ENCODE measurements at regions not wholly inside any gene's neighbourhood (a gene's known extent, or its start where the extent isn't known, plus 50 kb on each side); places are given as distances from the start of the nearest gene placed in this dataset.

- 33% methylated on average over 1 of the region's 10 CpGs; no CpG with 5 or more reads in 1 of the 2 experiments for WGBS, 2 experiments (ENCODE audit: extremely low coverage in 2 of 2, insufficient read length in 1 of 2)
- H3K4me2 ChIP-seq (ENCODE audit: low read depth, low read length): no peak overlapping the region
- peak overlapping the region; percentile 76 for H2AFZ ChIP-seq (replicated peaks; ENCODE audit: low read length, poor library complexity)
Observed at GRCh38 chr21:26732432-26733221, 112.6 kb downstream of the ADAMTS1 start.

More at GRCh38 chr21:26732432-26733221, 112.6 kb downstream of the ADAMTS1 start:
- H3K23ac ChIP-seq (ENCODE audit: low read depth, low read length): no peak overlapping the region
- H3K36me3 ChIP-seq (ENCODE audit: control insufficient read depth, insufficient read depth, low read length): no peaks in the 10 kb centered on the region
- ATAC-seq (ENCODE audit: low read depth) (peak; percentile 93), DNase-seq (peak; percentile 57)
- H3K9me3 ChIP-seq (ENCODE audit: control insufficient read depth, insufficient read depth, low read length): no peaks in the 10 kb centered on the region
- in situ Hi-C loops (cut with MboI; ENCODE audit: low sequenced_read_pairs): no loop called here
- intact Hi-C loops (cut with micrococcal nuclease): no loop called here
- no peaks in the 10 kb centered on the region for H3K9me1 ChIP-seq (ENCODE audit: insufficient read depth, low read length)
- H3K27me3 ChIP-seq (ENCODE audit: control insufficient read depth, insufficient read depth, low read length): peaks cover 7% of the 10 kb centered on the region
- H3K27ac ChIP-seq (ENCODE audit: insufficient read depth, low read length): no peak overlapping the region
- no peak overlapping the region for H2BK5ac ChIP-seq (ENCODE audit: low read depth, low read length, poor library complexity, severe bottlenecking)
- H2AK9ac ChIP-seq (replicated peaks; ENCODE audit: low read depth, low read length, poor library complexity): no peak overlapping the region
- POLR2A ChIA-PET (ENCODE audit: unreplicated experiment): no interaction called here
- no peak overlapping the region for H4K8ac ChIP-seq (ENCODE audit: low read depth in 2 of 2, low read length in 2 of 2)
- dilution Hi-C loops (cut with HindIII; ENCODE audit: low sequenced_read_pairs, unreplicated experiment): no loop called here
- no peaks in the 10 kb centered on the region for H4K20me1 ChIP-seq (ENCODE audit: insufficient read depth, low read length)
- no peak overlapping the region for H3K18ac ChIP-seq (ENCODE audit: low read depth, low read length)
- H2AK5ac ChIP-seq (ENCODE audit: low read depth, low read length): peak overlapping the region; percentile 31; the same call in 1 of the 2 replicates
- H4K91ac ChIP-seq (ENCODE audit: insufficient read depth, low read depth, low read length): no peak overlapping the region
- no peaks in the 10 kb centered on the region for H3K4me1 ChIP-seq (ENCODE audit: control insufficient read depth, insufficient read depth, low read length)
- BruUV-seq (replicated peaks): no TSS peak
- H2BK15ac ChIP-seq (ENCODE audit: low read depth, low read length): no peak overlapping the region
- H2BK20ac ChIP-seq (ENCODE audit: low read depth, low read length): no peak overlapping the region
- no peak overlapping the region for H3K4ac ChIP-seq (ENCODE audit: low read depth, low read length)
- H3K9ac ChIP-seq (ENCODE audit: low read depth, low read length): no peak overlapping the region
- no peaks in the 10 kb centered on the region for H3K79me1 ChIP-seq (ENCODE audit: low read depth in 1 of 2, low read length in 2 of 2)
- CTCF ChIA-PET: interaction anchor here (0.5 to 1.3 kb wide), 3 partner anchors 16 to 25 kb away, joined by 3 read pairs; no protein-coding TSS in a partner anchor
- no peak overlapping the region for H3K56ac ChIP-seq (ENCODE audit: extremely low read depth, insufficient read depth, low read length)
- H3K14ac ChIP-seq (replicated peaks; ENCODE audit: low read depth, low read length): no peak overlapping the region
- no peak overlapping the region for H4K5ac ChIP-seq (ENCODE audit: low read depth, low read length)
- no peak overlapping the region for H2BK120ac ChIP-seq (ENCODE audit: low read depth, low read length)
- H3K4me3 ChIP-seq (ENCODE audit: insufficient read depth, low read depth, low read length): no peak overlapping the region
- TF ChIP-seq SMC3 (IDR thresholded peaks at IDR 0.05; ENCODE audit: low read depth, low read length) (peak; percentile 44), ELK1 (IDR thresholded peaks at IDR 0.05; ENCODE audit: borderline replicate concordance, low read depth, low read length) (no peak), RAD21 (IDR thresholded peaks at IDR 0.05; ENCODE audit: low read length) (peak; percentile 48), NFE2L2 (IDR thresholded peaks at IDR 0.05; ENCODE audit: low read depth, low read length) (no peak), CTCF (conservative IDR thresholded peaks at IDR 0.05; ENCODE audit: low read depth, low read length) (peak; percentile 66)
